ENCODE measurements at regions not wholly inside any gene's neighbourhood (a gene's known extent, or its start where the extent isn't known, plus 50 kb on each side); places are given as distances from the start of the nearest gene placed in this dataset.

- H3K36me3 ChIP-seq (ENCODE audit: control insufficient read depth in 1 of 2, insufficient read depth in 2 of 2, low read depth in 1 of 2, low read length in 2 of 2), result no peaks in the 10 kb centered on the region
- H2BK15ac ChIP-seq (ENCODE audit: low read depth, poor library complexity, severe bottlenecking), result no peak overlapping the region
- DNase-seq, result no peak
- H3K79me1 ChIP-seq (replicated peaks; ENCODE audit: low read length, poor library complexity, severe bottlenecking), result no peaks in the 10 kb centered on the region
- no peak overlapping the region for H3K4me2 ChIP-seq (ENCODE audit: low read length, poor library complexity, severe bottlenecking)
- 60% methylated on average over 1 of the region's 2 CpGs for WGBS
- H2AK5ac ChIP-seq (ENCODE audit: low read length, severe bottlenecking), result no peak overlapping the region
- no peak overlapping the region for H2AFZ ChIP-seq (ENCODE audit: low read depth, low read length)
- no peaks in the 10 kb centered on the region for H3K9me3 ChIP-seq (ENCODE audit: control insufficient read depth, low read length)
- no peak overlapping the region for H2BK120ac ChIP-seq (ENCODE audit: low read depth, low read length)
- H3K27me3 ChIP-seq (ENCODE audit: control insufficient read depth in 1 of 2, insufficient read depth in 1 of 2, low read length in 2 of 2), result no peaks in the 10 kb centered on the region
- no peak overlapping the region for H2BK12ac ChIP-seq (ENCODE audit: low read length in 2 of 2)
- H3K27ac ChIP-seq (ENCODE audit: low read length, poor library complexity, severe bottlenecking), result no peak overlapping the region
- no peaks in the 10 kb centered on the region for H3K4me1 ChIP-seq (ENCODE audit: control insufficient read depth, insufficient read depth, low read depth, low read length)
- no peak overlapping the region for H4K91ac ChIP-seq (ENCODE audit: low read length)
- no peak overlapping the region for H3K4ac ChIP-seq (ENCODE audit: low read depth in 1 of 2, low read length in 2 of 2)
- H3K4me3 ChIP-seq (ENCODE audit: insufficient read depth in 1 of 2, low read depth in 1 of 2, low read length in 2 of 2), result no peak overlapping the region
- no peak overlapping the region for H3K23ac ChIP-seq (ENCODE audit: low read length in 2 of 2)
- no peak overlapping the region for H3K14ac ChIP-seq (ENCODE audit: low read length in 2 of 2)
- H3K18ac ChIP-seq (ENCODE audit: low read depth in 1 of 2, low read length in 2 of 2), result no peak overlapping the region
- H3K9ac ChIP-seq (ENCODE audit: low read length), result no peak overlapping the region
- H4K8ac ChIP-seq (ENCODE audit: low read length), result no peak overlapping the region
- H2BK5ac ChIP-seq (ENCODE audit: low read depth, low read length, poor library complexity, severe bottlenecking), result no peak overlapping the region
These were observed 1217.3 kb downstream of the REEP3 start for GRCh38 chr10:64738462-64738861.

- Histone ChIP-seq H2BK120ac (ENCODE audit: low read depth, low read length) (no peak overlapping the region), H3K14ac (ENCODE audit: low read length in 2 of 2) (no peak overlapping the region), H3K27ac (ENCODE audit: low read length, poor library complexity, severe bottlenecking) (no peak overlapping the region), H2BK12ac (ENCODE audit: low read length in 2 of 2) (no peak overlapping the region), H4K8ac (ENCODE audit: low read length) (no peak overlapping the region), H3K23ac (ENCODE audit: low read length in 2 of 2) (no peak overlapping the region), H3K27me3 (ENCODE audit: control insufficient read depth in 1 of 2, insufficient read depth in 1 of 2, low read length in 2 of 2) (no peaks in the 10 kb centered on the region), H3K9me3 (ENCODE audit: control insufficient read depth, low read length) (no peaks in the 10 kb centered on the region), H3K4ac (ENCODE audit: low read depth in 1 of 2, low read length in 2 of 2) (no peak overlapping the region), H4K91ac (ENCODE audit: low read length) (no peak overlapping the region), H3K4me2 (ENCODE audit: low read length, poor library complexity, severe bottlenecking) (no peak overlapping the region), H3K36me3 (ENCODE audit: control insufficient read depth in 1 of 2, insufficient read depth in 2 of 2, low read depth in 1 of 2, low read length in 2 of 2) (no peaks in the 10 kb centered on the region), H3K18ac (ENCODE audit: low read depth in 1 of 2, low read length in 2 of 2) (no peak overlapping the region), H2BK5ac (ENCODE audit: low read depth, low read length, poor library complexity, severe bottlenecking) (no peak overlapping the region), H2BK15ac (ENCODE audit: low read depth, poor library complexity, severe bottlenecking) (no peak overlapping the region), H3K79me1 (replicated peaks; ENCODE audit: low read length, poor library complexity, severe bottlenecking) (no peaks in the 10 kb centered on the region), H3K4me3 (ENCODE audit: insufficient read depth in 1 of 2, low read depth in 1 of 2, low read length in 2 of 2) (no peak overlapping the region), H2AFZ (ENCODE audit: low read depth, low read length) (no peak overlapping the region), H3K9ac (ENCODE audit: low read length) (no peak overlapping the region), H2AK5ac (ENCODE audit: low read length, severe bottlenecking) (no peak overlapping the region), H3K4me1 (ENCODE audit: control insufficient read depth, insufficient read depth, low read depth, low read length) (no peaks in the 10 kb centered on the region)
- no peak for DNase-seq
- WGBS, result 88% methylated on average over 1 of the region's 1 CpG
These were observed 1224.4 kb downstream of the REEP3 start for GRCh38 chr10:64745565-64745964.

GRCh38 chr10:64750672-64751071 lies 1229.5 kb downstream of the REEP3 start:
- Histone ChIP-seq H2AFZ (ENCODE audit: low read depth, low read length) (no peak overlapping the region), H3K14ac (ENCODE audit: low read length in 2 of 2) (no peak overlapping the region), H3K23ac (ENCODE audit: low read length in 2 of 2) (no peak overlapping the region), H3K4me1 (ENCODE audit: control insufficient read depth, insufficient read depth, low read depth, low read length) (no peaks in the 10 kb centered on the region), H3K9me3 (ENCODE audit: control insufficient read depth, low read length) (no peaks in the 10 kb centered on the region), H2BK120ac (ENCODE audit: low read depth, low read length) (no peak overlapping the region), H3K9ac (ENCODE audit: low read length) (no peak overlapping the region), H4K91ac (ENCODE audit: low read length) (no peak overlapping the region), H4K8ac (ENCODE audit: low read length) (no peak overlapping the region), H3K4me3 (ENCODE audit: insufficient read depth in 1 of 2, low read depth in 1 of 2, low read length in 2 of 2) (no peak overlapping the region), H3K79me1 (replicated peaks; ENCODE audit: low read length, poor library complexity, severe bottlenecking) (no peaks in the 10 kb centered on the region), H3K27me3 (ENCODE audit: control insufficient read depth in 1 of 2, insufficient read depth in 1 of 2, low read length in 2 of 2) (no peaks in the 10 kb centered on the region), H3K18ac (ENCODE audit: low read depth in 1 of 2, low read length in 2 of 2) (no peak overlapping the region), H2BK5ac (ENCODE audit: low read depth, low read length, poor library complexity, severe bottlenecking) (no peak overlapping the region), H3K36me3 (ENCODE audit: control insufficient read depth in 1 of 2, insufficient read depth in 2 of 2, low read depth in 1 of 2, low read length in 2 of 2) (no peaks in the 10 kb centered on the region), H3K4me2 (ENCODE audit: low read length, poor library complexity, severe bottlenecking) (no peak overlapping the region), H2BK12ac (ENCODE audit: low read length in 2 of 2) (no peak overlapping the region), H2BK15ac (ENCODE audit: low read depth, poor library complexity, severe bottlenecking) (no peak overlapping the region), H3K27ac (ENCODE audit: low read length, poor library complexity, severe bottlenecking) (no peak overlapping the region), H2AK5ac (ENCODE audit: low read length, severe bottlenecking) (no peak overlapping the region), H3K4ac (ENCODE audit: low read depth in 1 of 2, low read length in 2 of 2) (no peak overlapping the region)
- 92% methylated on average over 2 of the region's 2 CpGs for WGBS
- no peak for DNase-seq

- H2BK12ac ChIP-seq (ENCODE audit: low read length in 2 of 2), result no peak overlapping the region
- no peak overlapping the region for H4K8ac ChIP-seq (ENCODE audit: low read length)
- H3K4ac ChIP-seq (ENCODE audit: low read depth in 1 of 2, low read length in 2 of 2), result no peak overlapping the region
- H3K36me3 ChIP-seq (ENCODE audit: control insufficient read depth in 1 of 2, insufficient read depth in 2 of 2, low read depth in 1 of 2, low read length in 2 of 2), result no peaks in the 10 kb centered on the region
- no peak overlapping the region for H3K14ac ChIP-seq (ENCODE audit: low read length in 2 of 2)
- H2BK15ac ChIP-seq (ENCODE audit: low read depth, poor library complexity, severe bottlenecking), result no peak overlapping the region
- no peak overlapping the region for H3K4me3 ChIP-seq (ENCODE audit: insufficient read depth in 1 of 2, low read depth in 1 of 2, low read length in 2 of 2)
- H3K23ac ChIP-seq (ENCODE audit: low read length in 2 of 2), result no peak overlapping the region
- H3K18ac ChIP-seq (ENCODE audit: low read depth in 1 of 2, low read length in 2 of 2), result no peak overlapping the region
- H4K91ac ChIP-seq (ENCODE audit: low read length), result no peak overlapping the region
- H3K4me2 ChIP-seq (ENCODE audit: low read length, poor library complexity, severe bottlenecking), result no peak overlapping the region
- H3K9ac ChIP-seq (ENCODE audit: low read length), result no peak overlapping the region
- no peaks in the 10 kb centered on the region for H3K79me1 ChIP-seq (replicated peaks; ENCODE audit: low read length, poor library complexity, severe bottlenecking)
- no peak for DNase-seq
- WGBS, result no CpG with 5 or more reads among the region's 2 CpGs
- no peaks in the 10 kb centered on the region for H3K4me1 ChIP-seq (ENCODE audit: control insufficient read depth, insufficient read depth, low read depth, low read length)
- no peak overlapping the region for H2BK5ac ChIP-seq (ENCODE audit: low read depth, low read length, poor library complexity, severe bottlenecking)
- no peak overlapping the region for H3K27ac ChIP-seq (ENCODE audit: low read length, poor library complexity, severe bottlenecking)
- no peak overlapping the region for H2AK5ac ChIP-seq (ENCODE audit: low read length, severe bottlenecking)
- no peaks in the 10 kb centered on the region for H3K27me3 ChIP-seq (ENCODE audit: control insufficient read depth in 1 of 2, insufficient read depth in 1 of 2, low read length in 2 of 2)
- no peak overlapping the region for H2BK120ac ChIP-seq (ENCODE audit: low read depth, low read length)
- H2AFZ ChIP-seq (ENCODE audit: low read depth, low read length), result no peak overlapping the region
- H3K9me3 ChIP-seq (ENCODE audit: control insufficient read depth, low read length), result no peaks in the 10 kb centered on the region
These were observed 1232.3 kb downstream of the REEP3 start for GRCh38 chr10:64753516-64753915.

Measured in mesenchymal stem cell (in vitro differentiated cells and primary cell).